ENCODE measurements at regions not wholly inside any gene's neighbourhood (a gene's known extent, or its start where the extent isn't known, plus 50 kb on each side); places are given as distances from the start of the nearest gene placed in this dataset.

DNA sequence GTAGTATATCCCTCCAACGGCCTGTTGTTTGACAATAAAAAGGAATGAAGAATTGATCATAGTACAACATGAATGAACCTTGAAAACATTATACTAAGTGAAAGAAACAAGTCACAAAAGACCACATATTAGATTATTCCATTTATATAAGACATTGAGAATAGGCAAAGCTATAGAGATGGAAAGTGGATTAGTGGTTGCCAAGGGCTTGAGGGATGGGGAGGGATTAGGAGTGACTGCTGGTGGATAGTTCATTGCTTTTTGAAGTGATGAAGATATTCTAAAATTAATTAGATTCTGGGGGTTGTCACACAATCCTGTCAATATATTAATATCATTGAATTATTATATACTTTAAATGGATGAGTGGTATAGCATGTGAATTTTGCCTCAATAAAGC lies 142.5 kb upstream of the DPT start:
- DNase-seq (ENCODE audit: low spot score), result no peak

DNA sequence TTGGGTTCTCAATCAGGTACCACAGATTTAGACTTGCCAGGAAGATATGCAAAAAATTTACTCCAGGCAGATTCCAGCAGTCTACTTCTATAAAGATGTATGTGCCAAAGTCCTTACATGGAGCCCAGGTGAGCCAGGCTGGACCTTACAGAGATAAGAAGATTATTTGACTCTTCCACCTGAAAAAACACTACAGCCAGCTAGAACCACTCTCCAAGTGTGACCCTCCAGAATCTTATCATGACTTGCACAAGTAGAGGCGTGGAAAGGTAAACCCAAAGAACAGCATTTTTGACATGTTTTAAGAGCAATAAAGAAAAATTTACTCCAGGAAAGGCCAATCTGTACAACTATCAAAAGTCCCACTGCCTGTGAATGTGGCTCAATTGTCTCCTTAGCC lies 146.8 kb upstream of the DPT start:
- DNase-seq (ENCODE audit: low spot score), result no peak

DNA sequence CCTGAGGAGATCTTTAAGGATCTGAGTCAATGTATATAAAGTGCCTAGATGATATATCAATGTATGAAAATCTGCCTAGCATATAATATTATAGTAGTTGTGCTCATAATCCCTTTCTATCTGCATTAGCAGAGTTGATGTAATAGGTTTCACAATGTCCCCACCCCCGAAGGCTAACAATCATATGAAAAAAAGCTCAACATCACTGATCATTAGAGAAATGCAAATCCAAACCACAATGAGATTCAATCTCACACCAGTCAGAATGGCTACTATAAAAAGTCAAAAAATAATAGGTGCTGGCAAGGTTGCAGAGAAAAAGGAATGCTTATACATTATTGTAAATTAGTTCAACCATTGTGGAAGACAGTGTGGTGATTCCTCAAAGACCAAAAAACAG lies 147.8 kb upstream of the DPT start:
- no peak for DNase-seq (ENCODE audit: low spot score)

DNA sequence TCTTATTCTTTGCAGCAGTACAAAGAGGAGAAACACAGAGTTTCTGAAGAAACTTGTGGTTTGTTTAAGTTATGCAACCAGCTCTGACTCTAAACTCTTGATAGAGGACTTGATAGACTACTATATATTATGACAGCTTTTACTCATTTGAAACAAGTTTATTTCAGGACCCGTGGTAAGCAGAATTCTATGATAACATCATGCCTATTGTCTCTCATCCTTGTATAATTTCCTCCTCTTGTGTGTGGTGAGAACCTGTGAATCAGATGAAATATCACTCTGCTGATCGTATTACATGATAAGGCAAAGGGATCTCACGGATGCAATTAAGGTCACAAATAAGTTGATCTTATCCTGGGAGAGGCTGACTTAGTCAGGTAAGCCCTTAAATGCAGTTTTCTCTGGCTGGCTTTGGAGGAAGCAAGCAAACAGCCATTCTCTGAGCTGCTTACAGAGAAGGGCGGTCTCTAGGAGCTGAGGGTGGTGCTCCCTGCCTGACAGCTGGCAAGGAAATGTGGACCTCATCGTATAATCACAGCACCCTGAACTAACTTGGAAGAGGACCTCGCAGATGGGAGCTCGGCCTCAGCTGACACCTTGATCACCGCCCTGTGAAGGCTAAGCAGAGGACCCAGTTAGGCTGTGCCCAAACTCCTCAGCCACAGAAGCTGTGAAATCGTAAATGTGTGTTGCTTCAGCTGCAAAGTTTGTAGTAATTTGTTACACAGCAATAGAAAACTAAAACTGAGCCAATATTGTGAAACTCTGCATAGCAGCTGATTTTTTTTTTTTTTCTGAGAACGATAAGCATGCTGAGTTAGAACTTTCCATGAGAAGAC lies 151.1 kb upstream of the DPT start:
- peak; percentile 21 for DNase-seq (ENCODE audit: low spot score)

DNA sequence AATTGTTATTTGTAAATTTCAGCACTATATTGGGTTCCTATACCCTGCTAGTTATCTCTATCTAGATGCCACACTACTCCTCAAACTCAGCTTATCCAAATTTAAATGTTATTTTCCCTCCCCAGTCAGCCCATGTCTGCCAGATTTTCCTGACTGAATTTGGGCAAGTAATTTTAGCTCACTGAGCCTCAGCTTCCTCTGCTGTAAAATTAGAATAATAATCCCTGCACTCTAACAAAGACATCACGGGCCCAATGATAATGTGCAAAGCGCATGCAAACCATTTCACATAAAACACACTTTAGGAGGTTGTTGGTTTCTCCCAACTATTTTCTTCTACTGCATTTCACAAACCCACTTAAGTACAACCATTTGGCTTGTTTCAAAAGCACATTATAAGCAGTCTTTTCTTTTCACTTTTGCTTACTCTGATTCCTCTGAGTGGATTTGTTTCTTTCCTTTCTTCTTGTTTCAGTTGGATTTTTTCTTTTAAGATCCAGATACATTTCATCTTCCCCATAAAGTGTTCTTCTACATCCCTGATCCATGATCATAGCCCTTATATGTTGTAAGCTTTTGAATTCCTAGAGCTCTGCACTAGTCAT lies 152.8 kb upstream of the DPT start:
- DNase-seq (ENCODE audit: low spot score), result peak; percentile 10

DNA sequence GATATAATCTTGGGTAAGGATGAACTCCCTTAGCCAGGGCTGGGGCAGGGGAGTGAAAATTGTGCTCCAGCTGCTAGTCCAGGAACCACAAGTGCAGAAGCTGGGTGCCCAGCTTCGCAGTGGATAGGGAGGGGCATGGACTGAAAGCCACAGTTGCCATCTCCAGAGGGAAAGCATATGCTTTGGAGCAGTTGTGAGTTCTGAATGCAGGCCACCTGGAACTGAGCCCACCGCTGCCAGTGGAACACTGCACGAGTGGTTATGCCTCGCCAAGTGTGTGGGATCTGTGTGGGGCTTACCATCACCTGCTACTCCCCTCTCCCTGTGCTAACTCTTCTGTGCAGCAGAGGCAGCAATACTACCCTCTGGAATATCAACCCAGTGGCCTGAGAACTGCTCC lies 158.4 kb upstream of the DPT start:
- no peak for DNase-seq (ENCODE audit: low spot score)

DNA sequence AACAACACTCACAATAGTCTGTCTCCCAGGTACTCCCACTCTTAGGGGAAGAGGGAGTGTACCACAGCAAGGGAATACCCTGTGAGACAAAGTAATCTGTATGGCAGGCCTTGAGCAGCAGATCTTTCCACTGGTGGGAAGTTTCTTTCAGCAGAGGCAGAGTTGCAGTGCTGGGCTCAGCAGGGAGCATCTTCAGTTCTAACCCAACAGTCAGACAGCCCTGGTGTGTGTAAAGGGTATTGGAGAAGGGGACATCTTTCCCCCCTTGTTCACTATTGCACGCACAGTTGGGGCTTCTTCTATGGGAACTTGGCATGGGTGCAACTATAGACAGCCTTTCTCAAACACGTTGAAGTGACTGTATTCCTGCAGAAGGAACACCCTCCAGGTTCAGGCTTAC lies 159.4 kb upstream of the DPT start:
- DNase-seq (ENCODE audit: low spot score), result no peak

DNA sequence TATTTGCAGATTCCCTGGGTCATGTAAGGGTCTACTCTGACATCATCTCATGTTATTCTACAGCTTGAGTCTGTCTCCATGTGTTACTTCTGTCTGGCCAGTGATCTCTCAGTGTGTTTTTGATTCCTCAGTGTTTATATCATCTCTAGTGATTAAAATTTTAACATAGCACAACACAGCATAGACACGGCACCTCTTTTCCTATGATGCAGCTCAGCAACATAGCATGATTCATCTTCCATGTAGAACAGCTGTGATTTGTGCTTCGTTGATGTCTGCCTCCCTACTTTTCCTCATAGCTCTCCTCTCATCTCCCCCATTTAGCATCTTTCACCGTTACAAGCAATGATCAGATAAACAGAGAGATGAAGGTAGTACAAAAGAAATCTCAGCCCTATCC lies 163.9 kb upstream of the DPT start:
- peak; percentile 30 for DNase-seq (ENCODE audit: low spot score)

DNA sequence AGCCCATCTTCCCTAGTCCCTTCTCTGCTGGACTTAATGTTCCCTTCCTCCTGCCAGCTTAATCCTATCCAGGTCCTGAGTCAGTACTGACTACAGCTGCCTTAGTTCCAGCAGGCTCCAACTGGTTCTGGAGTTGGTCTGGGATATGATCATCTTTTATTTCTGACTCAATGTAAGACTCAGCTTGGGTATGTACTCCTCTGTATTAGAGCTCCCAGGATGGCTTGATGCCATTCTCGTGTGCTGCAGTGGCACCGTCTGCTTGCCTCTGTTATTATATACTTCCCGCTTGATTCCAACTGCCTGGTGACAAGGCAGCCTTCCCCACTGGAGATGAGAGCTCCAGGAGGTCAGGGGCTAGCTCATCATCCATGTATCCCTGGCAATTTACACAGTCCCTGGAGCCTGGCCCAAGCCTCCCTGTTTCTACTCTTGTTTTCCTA lies 164.4 kb upstream of the DPT start:
- DNase-seq (ENCODE audit: low spot score), result peak; percentile 44

DNA sequence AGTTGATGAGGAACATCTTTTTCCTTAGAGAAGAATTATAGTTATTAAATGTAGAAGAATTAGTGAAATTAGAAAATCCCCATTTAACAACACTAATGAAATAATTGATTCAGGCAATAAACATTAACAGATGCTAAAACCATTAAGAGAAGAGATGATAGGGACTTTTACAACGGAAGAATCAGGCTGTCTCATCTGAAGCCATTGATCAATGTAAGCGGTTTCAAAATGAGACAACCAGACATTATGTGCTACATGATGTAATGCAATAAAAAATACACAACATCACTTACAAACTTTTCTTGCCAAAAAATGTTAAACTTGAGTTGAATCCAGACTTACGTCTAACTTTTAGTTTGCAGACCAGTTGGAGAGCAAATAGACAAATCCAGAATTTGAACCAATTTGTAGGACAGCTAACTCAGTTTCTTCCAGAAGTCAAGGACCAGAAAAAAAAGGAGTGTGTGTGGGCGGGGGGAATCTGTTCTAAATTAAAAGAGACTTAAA lies 165.4 kb upstream of the DPT start:
- no peak for DNase-seq (ENCODE audit: low spot score)

DNA sequence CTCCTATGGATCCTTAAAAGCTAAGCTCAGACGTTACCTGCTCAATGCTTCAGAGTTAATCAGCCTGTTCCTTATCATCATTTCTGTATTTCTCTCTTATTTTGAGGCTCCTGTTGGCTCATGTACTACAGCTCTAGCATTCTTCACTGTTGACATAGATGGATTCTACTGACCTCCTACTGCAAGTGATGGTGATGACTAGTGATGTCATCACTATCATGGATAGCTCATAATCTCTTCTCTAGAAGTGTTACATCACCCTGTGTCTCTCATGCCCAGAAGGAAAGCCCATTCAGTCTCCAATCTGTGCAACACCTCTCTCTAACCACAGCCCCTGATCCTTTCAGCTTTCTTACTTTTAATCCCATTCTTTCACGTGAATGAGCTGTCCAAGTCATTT lies 168.2 kb upstream of the DPT start:
- DNase-seq (ENCODE audit: low spot score), result no peak

DNA sequence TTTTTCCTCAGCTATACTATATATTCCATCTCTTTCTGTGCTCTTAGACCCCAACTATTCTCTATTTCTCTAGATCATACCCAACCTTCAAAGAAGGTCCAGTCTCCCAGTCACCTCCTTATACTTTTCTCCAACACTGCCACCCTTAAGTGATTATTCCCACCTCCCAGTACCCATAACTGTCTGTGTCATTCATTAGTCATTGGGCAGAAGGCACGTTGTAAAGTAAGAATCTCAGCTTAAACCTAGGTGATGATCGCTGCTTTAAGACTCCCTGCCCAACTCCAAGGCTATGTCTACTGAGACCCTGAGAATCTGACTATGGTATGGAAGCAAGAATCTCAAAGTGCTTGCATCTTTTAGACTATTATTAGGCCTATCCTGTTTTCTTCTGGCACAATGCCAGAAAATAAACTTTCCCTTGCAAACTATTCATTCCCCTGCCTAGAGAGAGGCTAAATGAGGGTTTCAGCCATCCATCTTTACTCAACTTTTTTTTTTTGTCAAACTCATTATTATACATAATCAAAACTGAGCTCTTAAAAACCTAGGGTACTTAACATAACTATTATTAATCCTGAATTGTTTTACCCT lies 174.3 kb upstream of the DPT start:
- no peak for DNase-seq (ENCODE audit: low spot score)

DNA sequence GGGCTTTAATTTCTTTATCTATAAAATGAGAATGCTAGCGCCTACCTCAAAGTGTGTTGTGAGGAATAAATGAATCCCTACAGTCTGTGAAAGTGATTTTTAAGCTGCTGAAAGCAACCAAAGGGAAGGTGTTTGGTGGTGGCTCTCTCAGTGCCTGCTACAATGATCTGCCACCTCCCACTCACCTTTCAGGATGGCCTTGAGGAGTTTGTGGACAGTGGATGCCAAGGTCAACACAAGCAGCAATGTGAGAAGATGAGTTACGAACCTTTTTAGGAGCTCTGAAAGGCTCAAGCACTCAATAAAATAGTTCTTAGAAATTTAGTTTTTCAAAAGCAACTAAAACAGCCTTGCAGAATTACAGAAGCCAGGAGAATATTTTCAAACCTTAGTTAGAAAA lies 176.6 kb upstream of the DPT start:
- DNase-seq (ENCODE audit: low spot score), result no peak

DNA sequence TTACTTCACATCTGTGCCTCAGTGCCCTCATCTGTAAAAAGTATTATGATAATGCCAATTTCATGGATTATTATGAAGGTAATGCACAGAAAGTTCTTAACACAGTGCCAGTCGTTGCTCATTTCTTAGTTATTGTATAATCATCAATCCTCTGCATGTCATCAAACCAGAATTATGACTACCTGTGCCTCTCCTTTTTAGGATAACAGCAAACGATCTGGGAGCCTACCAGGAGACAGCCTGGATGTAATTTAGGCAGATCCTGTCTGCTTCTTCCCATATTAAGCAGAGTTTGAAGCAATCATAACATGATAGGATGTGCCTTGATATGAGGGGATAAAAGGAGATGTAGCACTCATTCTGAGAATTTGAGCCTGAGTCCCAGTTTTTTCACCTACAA lies 177.4 kb upstream of the DPT start:
- DNase-seq (ENCODE audit: low spot score), result no peak

DNA sequence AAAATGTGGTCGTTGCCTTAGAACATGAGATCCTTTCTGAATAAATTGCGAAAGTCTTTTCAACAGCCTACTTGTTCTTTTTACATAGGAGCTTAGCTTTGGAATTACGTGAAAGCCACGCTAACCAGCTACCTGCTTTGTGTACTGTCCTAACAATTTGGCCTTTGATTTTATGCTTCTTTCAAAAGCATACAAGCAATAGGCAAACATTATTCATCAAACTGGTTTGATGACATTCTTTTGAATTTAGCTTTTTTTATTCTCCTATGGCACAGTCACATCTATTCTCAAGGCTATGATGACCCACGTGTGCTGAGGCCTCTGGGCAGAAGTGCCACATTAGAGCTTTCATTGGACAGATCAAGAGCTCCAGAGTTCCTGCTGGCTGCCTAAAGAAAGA lies 178.0 kb upstream of the DPT start:
- no peak for DNase-seq (ENCODE audit: low spot score)

DNA sequence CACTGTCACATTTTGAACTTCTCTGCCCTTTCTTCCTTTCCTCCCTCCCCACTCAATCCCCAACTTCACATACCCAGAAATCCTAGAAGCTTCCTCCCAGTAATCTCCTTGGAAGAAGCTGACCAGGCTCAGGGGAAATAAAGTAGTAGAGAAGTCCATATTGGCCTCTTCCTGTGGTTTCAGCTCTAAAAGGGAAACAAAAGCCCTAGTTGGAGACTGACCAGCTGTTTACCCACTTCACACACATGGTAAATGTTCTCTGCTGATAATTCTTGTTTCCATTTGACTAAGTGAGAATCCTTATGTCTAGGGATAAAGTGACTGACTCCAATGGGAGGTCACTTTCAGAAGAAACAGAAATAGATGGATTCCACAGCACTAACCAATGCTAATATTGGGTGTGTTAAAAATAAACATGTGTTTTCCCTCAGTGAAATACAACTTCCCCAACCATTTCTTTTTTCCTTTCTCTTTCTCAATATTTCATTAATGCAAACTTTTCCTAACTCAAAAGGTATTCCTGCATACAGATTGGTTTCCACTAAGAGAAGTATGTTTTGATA lies 178.9 kb upstream of the DPT start:
- DNase-seq (ENCODE audit: low spot score), result peak; percentile 27

DNA sequence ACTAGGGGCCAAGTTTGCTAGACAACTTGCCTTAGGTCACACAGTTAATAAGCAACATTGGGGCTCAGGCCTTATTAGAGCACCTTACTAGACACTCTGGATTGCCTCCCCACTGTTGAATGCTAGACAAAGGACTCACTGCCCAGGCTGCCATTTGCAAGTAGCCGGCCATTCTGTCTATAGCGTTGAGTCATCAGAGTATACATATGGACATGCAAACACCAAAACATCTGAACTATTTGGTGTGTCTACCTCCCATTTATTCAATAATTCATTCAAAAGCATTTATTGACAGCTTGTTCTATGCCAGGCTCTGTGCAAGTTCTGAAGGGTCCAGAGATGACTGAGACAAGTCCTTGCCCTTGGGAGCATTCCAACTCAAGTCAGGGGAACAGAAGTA lies 181.4 kb upstream of the DPT start:
- DNase-seq (ENCODE audit: low spot score), result no peak

DNA sequence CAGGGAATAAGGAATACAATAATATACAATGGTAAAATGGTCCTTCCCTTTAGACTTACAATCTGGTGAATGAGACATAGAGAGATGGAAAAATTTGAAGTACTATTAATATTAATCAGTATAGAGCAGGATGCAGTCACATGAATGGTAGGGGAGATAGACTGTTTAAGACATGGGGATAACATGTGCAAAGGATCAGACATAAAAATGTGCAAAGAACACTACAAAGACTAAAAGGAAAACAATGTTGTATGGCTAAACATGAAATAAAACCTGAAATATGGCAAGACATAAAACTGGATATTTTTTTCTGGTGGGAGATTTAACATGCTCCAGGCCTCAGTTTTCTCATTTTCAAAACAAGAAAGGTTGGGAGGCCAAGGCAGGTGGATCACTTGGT lies 182.4 kb upstream of the DPT start:
- no peak for DNase-seq (ENCODE audit: low spot score)

DNA sequence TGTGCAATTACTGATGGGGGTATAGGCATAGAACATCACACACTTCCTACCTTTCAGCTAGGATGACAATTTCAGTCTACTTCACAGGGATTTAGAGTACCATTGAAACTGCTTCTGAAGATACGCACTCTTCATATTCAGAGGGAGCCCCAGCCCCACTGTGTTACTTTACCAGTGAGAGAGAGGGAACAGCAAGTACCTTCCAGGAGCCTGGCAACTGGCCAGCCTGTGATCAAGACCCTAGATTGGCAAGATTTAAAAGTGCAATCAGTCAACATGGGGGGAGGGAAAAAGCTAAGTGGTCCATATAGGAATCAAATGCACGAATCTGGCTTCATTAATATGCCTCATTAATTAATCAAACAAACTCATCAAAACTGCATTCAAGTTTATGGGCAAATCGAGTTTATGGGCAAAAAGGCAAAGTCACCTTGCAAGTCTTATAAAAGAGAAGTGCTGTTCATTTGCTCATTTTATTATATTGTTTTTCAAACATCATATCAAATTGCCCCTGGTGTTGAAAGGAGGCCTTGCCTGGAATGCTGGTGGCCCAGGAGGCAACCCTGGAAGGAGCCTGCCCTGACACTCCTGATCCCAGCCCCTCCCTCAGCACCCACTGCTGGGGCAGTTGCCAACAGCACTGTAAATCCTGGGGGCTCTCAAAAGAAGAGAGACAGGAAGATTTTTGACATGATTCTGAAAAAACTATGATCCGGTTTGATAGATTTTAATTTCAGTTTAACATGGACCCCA lies 184.9 kb upstream of the DPT start:
- DNase-seq (ENCODE audit: low spot score), result no peak

DNA sequence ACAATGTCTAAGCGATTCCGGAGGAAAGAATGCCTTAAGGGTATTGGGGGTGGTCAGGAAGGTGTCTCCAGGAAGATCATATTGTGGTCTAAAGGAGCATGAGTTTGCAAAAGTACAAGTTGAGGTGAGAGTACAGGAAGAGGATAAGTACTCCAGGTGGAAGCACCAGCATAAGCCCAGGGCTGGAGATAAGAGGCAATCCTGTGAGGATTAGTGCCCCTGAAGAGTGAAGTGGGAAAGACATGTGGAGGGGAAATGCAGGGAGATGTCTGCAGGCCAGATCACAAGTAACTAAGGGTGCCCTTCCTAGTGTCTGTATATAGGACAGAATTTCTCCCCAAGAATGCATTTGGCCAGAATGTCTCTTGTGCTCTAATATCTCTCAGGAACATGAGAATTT lies 188.3 kb upstream of the DPT start:
- no peak for DNase-seq (ENCODE audit: low spot score)

DNA sequence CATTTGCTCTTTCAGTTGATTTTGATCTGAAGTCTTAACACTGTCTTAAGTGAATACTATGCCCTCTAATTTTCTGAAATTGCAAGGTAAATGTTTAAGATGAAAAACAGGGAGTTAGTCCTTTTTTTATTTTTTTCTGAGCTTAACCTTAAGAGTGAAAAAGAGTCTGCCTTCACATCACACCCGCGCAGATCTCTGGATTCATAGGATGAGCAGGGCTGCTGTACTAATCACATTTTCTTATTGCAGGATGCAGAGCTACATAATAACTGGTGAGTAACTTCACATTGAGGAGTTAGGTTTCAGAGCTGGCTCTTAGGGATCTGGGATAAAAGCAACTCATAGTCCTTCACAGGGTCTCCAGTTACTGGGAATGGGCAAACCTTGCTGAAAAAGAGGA lies 188.7 kb upstream of the ATP1B1 start:
- DNase-seq (ENCODE audit: low spot score), result no peak

Data from Ammon's horn (tissue), 1 donor.